NCI-H510A (cell line): ENCODE measurements at regions not wholly inside any gene's neighbourhood (a gene's known extent, or its start where the extent isn't known, plus 50 kb on each side); places are given as distances from the start of the nearest gene placed in this dataset.

Experiments used
- DNase-seq: peaks from one replicate; lab custom pipeline; 2025; lab: John Stamatoyannopoulos, UW

- no peak for DNase-seq
These were observed 53.4 kb upstream of the GJB5 start for GRCh38 chr1:34701326-34702060.
